DMS153 treated with DMSO at 0.1 percent for 48 hours (cell line): ENCODE measurements at regions not wholly inside any gene's neighbourhood (a gene's known extent, or its start where the extent isn't known, plus 50 kb on each side); places are given as distances from the start of the nearest gene placed in this dataset.
"Not testable (repeated sequence)": the region's sequence is repeated elsewhere in the genome, so short reads cannot be mapped to it uniquely, and the experiment has no call there.

Experiments used
- DNase-seq: peaks from one replicate; lab custom pipeline; 2025; ENCODE audit not compliant: unreplicated experiment; lab: John Stamatoyannopoulos, UW

- no peak for DNase-seq
Measured at GRCh38 chr2:49342156-49342555, 187.8 kb upstream of the FSHR start.

- DNase-seq, result no peak
Measured at GRCh38 chr2:49335546-49335945, 181.2 kb upstream of the FSHR start.

GRCh38 chr2:49332415-49332814 lies 178.1 kb upstream of the FSHR start:
- no peak for DNase-seq

GRCh38 chr2:49318531-49318930 lies 164.2 kb upstream of the FSHR start:
- no peak for DNase-seq

- DNase-seq, result no peak
Measured at GRCh38 chr2:49309461-49309860, 155.1 kb upstream of the FSHR start.

- DNase-seq, result peak; percentile 17
Measured at GRCh38 chr2:49306925-49307324, 152.6 kb upstream of the FSHR start.

GRCh38 chr2:49298693-49299092 lies 144.4 kb upstream of the FSHR start:
- not testable (repeated sequence) for DNase-seq

GRCh38 chr2:49298230-49298629 lies 143.9 kb upstream of the FSHR start:
- DNase-seq, result no peak

GRCh38 chr2:49296107-49296867 lies 142.0 kb upstream of the FSHR start:
- DNase-seq, result no peak

GRCh38 chr2:49294225-49294624 lies 139.9 kb upstream of the FSHR start:
- DNase-seq, result no peak

GRCh38 chr2:49291619-49292018 lies 137.3 kb upstream of the FSHR start:
- no peak for DNase-seq

GRCh38 chr2:49289711-49290110 lies 135.4 kb upstream of the FSHR start:
- DNase-seq, result no peak

GRCh38 chr2:49288902-49289700 lies 134.8 kb upstream of the FSHR start:
- DNase-seq, result no peak

GRCh38 chr2:49288113-49288705 lies 133.9 kb upstream of the FSHR start:
- DNase-seq, result no peak

GRCh38 chr2:49286726-49287125 lies 132.4 kb upstream of the FSHR start:
- DNase-seq, result no peak

GRCh38 chr2:49286045-49286444 lies 131.7 kb upstream of the FSHR start:
- DNase-seq, result no peak

GRCh38 chr2:49278561-49278960 lies 124.2 kb upstream of the FSHR start:
- DNase-seq, result no peak

- DNase-seq, result no peak
Measured at GRCh38 chr2:49278141-49278540, 123.8 kb upstream of the FSHR start.

GRCh38 chr2:49271060-49271606 lies 116.8 kb upstream of the FSHR start:
- no peak for DNase-seq

- DNase-seq, result no peak
Measured at GRCh38 chr2:49270091-49270490, 115.8 kb upstream of the FSHR start.

- DNase-seq, result no peak
Measured at GRCh38 chr2:49265471-49265870, 111.2 kb upstream of the FSHR start.
